ENCODE measurements at regions not wholly inside any gene's neighbourhood (a gene's known extent, or its start where the extent isn't known, plus 50 kb on each side); places are given as distances from the start of the nearest gene placed in this dataset.
A peak's percentile ranks its signal among the peaks of the same experiment; 100 is the strongest.

DNA sequence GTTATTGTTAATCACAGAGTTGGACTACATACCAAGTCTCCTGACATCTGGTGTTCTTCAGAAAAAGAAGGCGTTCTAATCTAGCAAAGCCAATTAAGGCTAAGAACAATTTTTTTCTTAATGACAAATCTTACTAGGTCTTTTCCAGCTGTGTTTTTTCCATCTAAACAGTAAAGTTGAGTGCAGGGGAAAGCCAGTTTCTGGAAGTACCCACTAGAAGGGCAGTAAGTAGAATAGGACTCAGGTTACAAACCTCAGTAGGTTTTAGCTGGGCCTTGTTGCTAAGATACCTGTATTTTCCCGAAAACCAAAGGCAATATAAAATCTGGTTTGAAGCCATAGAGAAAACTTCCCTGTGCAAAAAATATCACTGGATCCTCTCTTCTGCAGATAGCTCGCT is 351.9 kb downstream of the ETS1 start:
- POLR2A ChIA-PET (ENCODE audit: unreplicated experiment), result no interaction called here

More for the DNA sequence above, 351.9 kb downstream of the ETS1 start:
- Histone ChIP-seq H4K91ac (ENCODE audit: insufficient read depth, low read depth, low read length) (no peak overlapping the region), H3K14ac (replicated peaks; ENCODE audit: low read depth, low read length) (no peak overlapping the region), H3K27ac (ENCODE audit: insufficient read depth, low read length) (no peak overlapping the region), H3K36me3 (ENCODE audit: control insufficient read depth, insufficient read depth, low read length) (no peaks in the 10 kb centered on the region), H3K4me2 (ENCODE audit: low read depth, low read length) (no peak overlapping the region), H3K56ac (ENCODE audit: extremely low read depth, insufficient read depth, low read length) (no peak overlapping the region), H3K4me1 (ENCODE audit: control insufficient read depth, insufficient read depth, low read length) (peaks cover 3% of the 10 kb centered on the region; the same call in 1 of the 2 replicates), H2BK120ac (ENCODE audit: low read depth, low read length) (no peak overlapping the region), H2AK5ac (ENCODE audit: low read depth, low read length) (no peak overlapping the region), H3K4ac (ENCODE audit: low read depth, low read length) (no peak overlapping the region), H3K18ac (ENCODE audit: low read depth, low read length) (peak overlapping the region; percentile 5; the same call in 1 of the 2 replicates), H3K4me3 (ENCODE audit: insufficient read depth, low read depth, low read length) (no peak overlapping the region), H2BK15ac (ENCODE audit: low read depth, low read length) (no peak overlapping the region), H3K79me1 (ENCODE audit: low read depth in 1 of 2, low read length in 2 of 2) (no peaks in the 10 kb centered on the region), H4K8ac (ENCODE audit: low read depth in 2 of 2, low read length in 2 of 2) (no peak overlapping the region), H4K5ac (ENCODE audit: low read depth, low read length) (no peak overlapping the region), H3K9ac (ENCODE audit: low read depth, low read length) (no peak overlapping the region), H2BK5ac (ENCODE audit: low read depth, low read length, poor library complexity, severe bottlenecking) (no peak overlapping the region), H4K20me1 (ENCODE audit: insufficient read depth, low read length) (no peaks in the 10 kb centered on the region), H2AFZ (replicated peaks; ENCODE audit: low read length, poor library complexity) (no peak overlapping the region), H3K23ac (ENCODE audit: low read depth, low read length) (no peak overlapping the region), H2AK9ac (replicated peaks; ENCODE audit: low read depth, low read length, poor library complexity) (no peak overlapping the region), H3K9me1 (ENCODE audit: insufficient read depth, low read length) (no peaks in the 10 kb centered on the region), H2BK20ac (ENCODE audit: low read depth, low read length) (no peak overlapping the region), H3K9me3 (ENCODE audit: control insufficient read depth, insufficient read depth, low read length) (no peaks in the 10 kb centered on the region), H3K27me3 (ENCODE audit: control insufficient read depth, insufficient read depth, low read length) (no peaks in the 10 kb centered on the region)
- BruUV-seq (replicated peaks), result no TSS peak
- dilution Hi-C loops (cut with HindIII; ENCODE audit: low sequenced_read_pairs, unreplicated experiment), result no loop called here
- intact Hi-C loops (cut with micrococcal nuclease), result no loop called here
- no CpG with 5 or more reads among the region's 3 CpGs for WGBS, 2 experiments (ENCODE audit: extremely low coverage in 2 of 2, insufficient read length in 1 of 2)
- in situ Hi-C loops (cut with MboI; ENCODE audit: low sequenced_read_pairs), result no loop called here
- ATAC-seq (ENCODE audit: low read depth) (no peak), DNase-seq (no peak)
- no peak for TF ChIP-seq POLR2A (IDR thresholded peaks at IDR 0.05; ENCODE audit: low read depth, low read length)
- CTCF ChIA-PET, result interaction anchor here (1.1 kb wide), 1 partner anchor 48 kb away, joined by 4 read pairs; no protein-coding TSS in a partner anchor
